CD4-positive, alpha-beta T cell treated with Interleukin-2 at 100 ng/mL for 4 hours (primary cell): ENCODE measurements at regions not wholly inside any gene's neighbourhood (a gene's known extent, or its start where the extent isn't known, plus 50 kb on each side); places are given as distances from the start of the nearest gene placed in this dataset.
"Not testable (repeated sequence)": the region's sequence is repeated elsewhere in the genome, so short reads cannot be mapped to it uniquely, and the experiment has no call there.

Source experiments
- DNase-seq: peaks from one replicate; pipeline ENCODE4 v3.0.0-alpha.2; 2020; ENCODE audit warnings: low spot score

- no peak for DNase-seq
These were observed 220.7 kb downstream of the NDUFA10 start for GRCh38 chr2:239804161-239805042.

- no peak for DNase-seq
These were observed 221.4 kb downstream of the NDUFA10 start for GRCh38 chr2:239803766-239804115.

- DNase-seq: no peak
These were observed 221.9 kb downstream of the NDUFA10 start for GRCh38 chr2:239803102-239803765.

GRCh38 chr2:239802185-239802649, 222.9 kb downstream of the NDUFA10 start:
- DNase-seq: no peak

GRCh38 chr2:239801404-239802184, 223.5 kb downstream of the NDUFA10 start:
- no peak for DNase-seq

- no peak for DNase-seq
These were observed 224.3 kb downstream of the NDUFA10 start for GRCh38 chr2:239800785-239801386.

- no peak for DNase-seq
These were observed 227.8 kb downstream of the NDUFA10 start for GRCh38 chr2:239797316-239797715.

GRCh38 chr2:239795761-239796160, 229.4 kb downstream of the NDUFA10 start:
- DNase-seq: not testable (repeated sequence)

GRCh38 chr2:239793836-239794235, 231.3 kb downstream of the NDUFA10 start:
- no peak for DNase-seq

- DNase-seq: no peak
These were observed 232.1 kb downstream of the NDUFA10 start for GRCh38 chr2:239793086-239793485.

- DNase-seq: no peak
These were observed 232.6 kb downstream of the NDUFA10 start for GRCh38 chr2:239792405-239793084.

GRCh38 chr2:239791526-239792404, 233.4 kb downstream of the NDUFA10 start:
- no peak for DNase-seq

- no peak for DNase-seq
These were observed 234.4 kb downstream of the NDUFA10 start for GRCh38 chr2:239790721-239791120.

- no peak for DNase-seq
These were observed 234.8 kb downstream of the NDUFA10 start for GRCh38 chr2:239790313-239790712.

- no peak for DNase-seq
These were observed 235.4 kb downstream of the NDUFA10 start for GRCh38 chr2:239789711-239790110.

- no peak for DNase-seq
These were observed 236.5 kb downstream of the NDUFA10 start for GRCh38 chr2:239788576-239789098.

- DNase-seq: no peak
These were observed 237.5 kb downstream of the NDUFA10 start for GRCh38 chr2:239787538-239788050.

- no peak for DNase-seq
These were observed 238.4 kb downstream of the NDUFA10 start for GRCh38 chr2:239786791-239787190.

- no peak for DNase-seq
These were observed 243.7 kb downstream of the NDUFA10 start for GRCh38 chr2:239781454-239781853.
